SJSA1 (cell line): ENCODE measurements at regions not wholly inside any gene's neighbourhood (a gene's known extent, or its start where the extent isn't known, plus 50 kb on each side); places are given as distances from the start of the nearest gene placed in this dataset.

ENCODE experiments used
- DNase-seq, 2 experiments: peaks; one replicate each; pipeline ENCODE4 v3.0.0-alpha.2; 2015 to 2020; ENCODE audit warnings: low spot score in 2 of 2, low read depth in 1 of 2
- H3K27ac ChIP-seq: fragments of 250-450 bp; sonication (Bioruptor Pico); 2 replicates; pipeline ENCODE4 v1.5.1; 2020; ENCODE audit warnings: mild to moderate bottlenecking, moderate library complexity
- H3K27me3 ChIP-seq: fragments of 250-450 bp; sonication (Bioruptor Pico); replicated peaks from 2 replicates; pipeline ENCODE4 v1.5.1; 2020; ENCODE audit warnings: mild to moderate bottlenecking, moderate library complexity
- H3K36me3 ChIP-seq: fragments of 250-450 bp; sonication (Bioruptor Pico); 2 replicates; pipeline ENCODE4 v1.5.1; 2020; ENCODE audit warnings: mild to moderate bottlenecking
- H3K4me1 ChIP-seq: fragments of 250-450 bp; sonication (Bioruptor Pico); replicated peaks from 2 replicates; pipeline ENCODE4 v1.6.1; 2021; ENCODE audit warnings: mild to moderate bottlenecking
- H3K4me3 ChIP-seq: fragments of 250-450 bp; sonication (Bioruptor Pico); 2 replicates; pipeline ENCODE4 v1.5.1; 2020; ENCODE audit warnings: mild to moderate bottlenecking
- H3K9me3 ChIP-seq: fragments of 250-450 bp; sonication (Bioruptor Pico); replicated peaks from 2 replicates; pipeline ENCODE4 v1.5.1; 2020; ENCODE audit warnings: mild to moderate bottlenecking

DNA sequence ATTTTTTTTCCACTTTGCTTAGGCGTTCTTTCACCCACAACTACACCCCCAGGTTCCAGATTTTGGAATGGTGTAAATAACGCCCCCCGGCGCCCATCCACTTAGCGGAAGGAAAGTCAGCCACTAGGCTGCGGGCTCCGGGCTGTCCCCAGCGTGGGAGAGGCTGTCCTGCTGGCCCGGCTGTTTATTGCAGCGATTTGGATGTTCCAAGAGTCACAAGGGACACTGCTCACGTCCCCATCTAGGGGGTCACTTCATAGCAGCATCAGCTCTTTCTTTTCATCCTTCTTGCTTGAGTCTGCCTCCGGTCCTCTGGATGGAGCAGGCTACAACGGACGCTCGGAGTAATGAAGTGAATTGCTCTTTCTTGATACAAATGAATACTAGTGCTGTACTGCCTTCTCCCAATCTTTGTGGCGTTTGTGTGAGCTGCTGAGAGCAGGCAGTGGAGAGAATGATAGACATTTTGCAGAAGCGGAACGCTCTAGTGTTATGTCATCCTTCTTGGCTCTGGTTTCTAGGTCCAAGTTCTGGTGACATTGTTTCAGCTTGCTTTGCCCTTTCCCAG is 50.7 kb upstream of the PAIP2B start:
- Histone ChIP-seq H3K4me1 (peaks cover 17% of the 10 kb centered on the region), H3K9me3 (no peaks in the 10 kb centered on the region), H3K4me3 (peak overlapping the region; percentile 49), H3K36me3 (no peaks in the 10 kb centered on the region), H3K27me3 (peaks cover 4% of the 10 kb centered on the region), H3K27ac (no peak overlapping the region)
- peak; percentile 42 to 62 for DNase-seq

DNA sequence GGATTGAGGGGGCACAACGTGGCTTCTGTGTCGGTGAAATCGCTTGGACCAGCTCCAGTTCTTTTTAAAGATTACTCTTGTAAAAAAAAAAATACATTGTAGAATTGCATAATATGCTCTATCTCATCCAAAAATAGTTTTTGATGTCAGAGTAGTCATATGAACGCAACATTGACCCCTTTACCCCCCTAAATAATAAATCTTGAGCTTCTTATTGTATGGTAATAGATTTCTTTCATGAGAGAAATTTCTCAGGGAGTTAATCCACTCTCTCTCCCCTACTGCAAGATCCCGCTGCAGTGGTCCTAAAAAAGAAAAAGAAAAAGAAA is 50.2 kb upstream of the PAIP2B start:
- DNase-seq, result no peak
- no peaks in the 10 kb centered on the region for H3K9me3 ChIP-seq
- peak overlapping the region; percentile 49 for H3K4me3 ChIP-seq
- H3K4me1 ChIP-seq, result peaks cover 17% of the 10 kb centered on the region
- H3K36me3 ChIP-seq, result no peaks in the 10 kb centered on the region
- H3K27me3 ChIP-seq, result peaks cover 9% of the 10 kb centered on the region
- no peak overlapping the region for H3K27ac ChIP-seq

DNA sequence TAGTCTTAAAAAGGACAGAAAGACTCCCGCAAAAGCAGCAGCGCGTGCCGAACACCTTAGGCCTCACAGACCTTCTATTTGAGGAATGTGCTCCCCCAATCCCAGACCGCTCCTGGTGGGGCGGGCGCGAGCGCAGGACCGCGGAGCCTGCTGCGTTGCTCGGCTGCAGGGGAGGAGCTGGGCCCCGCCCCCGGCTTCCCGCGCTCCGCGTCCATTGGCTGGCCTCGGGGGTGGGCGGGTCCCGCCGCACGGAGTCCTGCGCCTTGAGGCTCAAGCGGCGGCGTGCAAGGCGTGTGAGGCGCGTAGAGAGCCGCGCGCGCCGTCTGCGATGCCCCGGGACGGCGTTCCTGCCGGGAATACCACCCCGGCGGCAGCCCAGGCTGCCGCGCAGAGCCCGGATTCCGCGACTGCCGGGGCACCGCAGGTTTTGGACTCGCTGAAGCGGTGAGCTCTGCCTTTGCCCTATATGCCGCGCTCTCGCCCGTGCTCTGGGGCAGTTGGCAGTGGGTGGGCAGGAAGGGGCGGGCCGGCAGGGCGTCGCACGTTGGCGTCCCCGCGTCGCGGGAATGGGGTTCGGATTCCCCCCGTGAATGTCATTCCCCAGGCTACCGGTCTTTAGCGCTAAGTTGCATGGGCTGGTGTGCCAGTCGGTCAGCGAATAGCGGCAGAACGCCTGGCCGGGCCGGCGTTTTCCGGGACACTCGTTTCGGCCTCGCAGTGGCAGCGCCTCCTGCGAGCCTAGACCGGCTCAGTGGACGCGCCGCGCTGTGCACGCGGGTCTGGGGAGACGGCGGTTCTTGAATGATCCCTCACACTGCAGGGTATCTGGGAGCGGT is 49.6 kb upstream of the PAIP2B start:
- DNase-seq, result peak; percentile 88 to 93
- H3K27me3 ChIP-seq, result peaks cover 14% of the 10 kb centered on the region
- no peaks in the 10 kb centered on the region for H3K9me3 ChIP-seq
- peaks cover 17% of the 10 kb centered on the region for H3K4me1 ChIP-seq
- peak overlapping the region; percentile 3; the same call in 1 of the 2 replicates for H3K27ac ChIP-seq
- no peaks in the 10 kb centered on the region for H3K36me3 ChIP-seq
- peak overlapping the region; percentile 49 for H3K4me3 ChIP-seq
